GM18858 (cell line): ENCODE measurements at regions not wholly inside any gene's neighbourhood (a gene's known extent, or its start where the extent isn't known, plus 50 kb on each side); places are given as distances from the start of the nearest gene placed in this dataset.
"Not testable (repeated sequence)": the region's sequence is repeated elsewhere in the genome, so short reads cannot be mapped to it uniquely, and the experiment has no call there.

Experiments used
- ATAC-seq: cut with Tn5 transposase; IDR thresholded peaks from one replicate; pipeline ENCODE4 v1.9.1; 2021; ENCODE audit not compliant: unreplicated experiment

DNA sequence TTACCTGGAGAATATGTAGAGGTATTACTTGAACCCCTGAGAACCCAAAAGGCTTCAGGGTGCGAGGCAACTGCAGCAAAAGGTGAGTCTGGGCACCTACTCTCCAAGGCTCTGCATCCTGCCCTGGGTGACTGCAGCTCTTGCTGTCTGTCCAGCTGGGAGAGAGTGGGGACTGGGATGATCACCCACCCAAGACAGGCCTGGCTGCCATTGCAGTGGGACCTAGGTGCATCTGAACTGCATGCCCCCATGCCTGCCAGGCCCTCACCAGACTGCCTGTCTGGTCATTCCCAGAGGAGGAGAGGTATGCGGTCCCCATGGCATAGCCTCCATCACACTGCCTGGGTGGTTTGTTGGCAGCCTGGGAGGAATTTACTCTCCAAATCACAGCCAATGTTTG is 563.9 kb downstream of the TFAP2A start:
- no peak for ATAC-seq

DNA sequence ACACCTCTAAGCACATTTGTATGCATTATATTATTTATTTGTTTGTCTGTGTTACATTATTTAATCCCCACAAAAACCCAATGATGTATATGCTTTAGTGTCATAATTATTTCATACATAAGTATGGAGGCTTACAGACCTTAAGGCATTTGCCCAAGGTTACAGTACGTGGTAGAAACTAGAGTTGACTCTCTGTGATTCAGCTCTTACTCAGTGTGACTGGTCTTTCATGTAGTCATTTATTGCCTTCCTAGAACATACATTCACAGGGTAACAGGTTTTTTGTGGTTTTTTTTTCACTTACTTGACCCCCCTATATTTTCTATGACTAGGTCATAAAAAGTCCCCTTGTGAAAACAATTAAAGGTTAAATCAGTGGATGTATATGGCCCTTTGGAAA is 566.8 kb downstream of the TFAP2A start:
- no peak for ATAC-seq

DNA sequence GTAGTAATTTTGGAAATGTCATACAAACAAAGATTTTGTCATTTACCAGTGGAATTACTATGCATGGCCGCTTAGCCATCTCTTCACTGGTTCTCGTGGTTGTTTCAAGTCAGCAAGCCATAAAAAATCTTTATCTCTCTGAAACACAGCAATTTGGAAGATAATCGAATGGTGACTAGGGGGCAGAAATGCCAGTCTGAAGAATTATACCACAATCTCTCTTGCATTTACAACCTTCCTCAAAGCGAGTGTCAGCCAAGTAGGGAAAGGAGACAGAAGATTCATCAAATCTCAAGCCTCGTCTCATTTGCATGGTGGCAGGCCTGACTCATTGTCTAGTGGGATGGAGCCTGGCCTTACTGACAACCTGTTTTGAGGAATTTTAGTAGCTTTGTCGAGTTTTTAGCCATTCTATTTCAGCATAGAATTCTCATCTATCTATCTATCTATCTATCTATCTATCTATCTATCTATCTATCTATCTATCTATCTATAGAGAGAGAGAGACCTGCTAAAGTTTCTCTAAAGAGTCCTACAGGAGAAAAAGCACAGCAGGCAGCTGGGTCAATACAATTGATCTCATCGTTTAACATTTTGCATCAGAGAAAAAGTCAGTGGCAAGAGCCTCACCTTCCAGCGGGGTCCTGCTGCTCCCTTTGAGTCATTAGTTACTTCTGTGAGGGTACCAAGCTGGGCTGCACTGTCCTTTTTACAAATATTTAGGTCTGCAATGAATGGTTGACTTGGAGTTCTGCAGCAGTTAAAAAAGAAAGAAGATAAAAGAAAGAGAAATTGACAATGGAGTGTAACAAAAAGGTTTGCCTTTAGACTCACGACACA is 572.8 kb downstream of the TFAP2A start:
- no peak for ATAC-seq

DNA sequence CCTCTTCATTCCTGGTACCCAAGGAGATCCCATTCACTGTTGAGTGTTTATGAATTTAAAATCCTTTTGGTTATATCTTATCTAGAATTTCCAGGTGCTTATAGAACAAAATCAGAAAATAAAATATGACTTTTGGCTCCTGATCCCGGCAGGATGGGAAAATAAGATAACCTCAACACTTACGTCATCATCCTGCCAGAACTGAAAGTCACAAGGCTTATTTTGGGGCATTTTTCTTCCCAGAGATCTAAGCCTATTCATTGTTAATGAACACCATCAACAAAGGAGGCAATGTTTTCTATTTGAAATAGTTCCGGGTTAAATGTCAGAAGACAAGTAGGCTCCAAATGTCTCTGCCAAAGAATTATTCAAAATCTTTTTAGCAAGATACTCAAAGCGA is 580.6 kb downstream of the TFAP2A start:
- ATAC-seq: no peak

GRCh38 chr6:9831783-9832182 is 583.1 kb downstream of the TFAP2A start:
- no peak for ATAC-seq

DNA sequence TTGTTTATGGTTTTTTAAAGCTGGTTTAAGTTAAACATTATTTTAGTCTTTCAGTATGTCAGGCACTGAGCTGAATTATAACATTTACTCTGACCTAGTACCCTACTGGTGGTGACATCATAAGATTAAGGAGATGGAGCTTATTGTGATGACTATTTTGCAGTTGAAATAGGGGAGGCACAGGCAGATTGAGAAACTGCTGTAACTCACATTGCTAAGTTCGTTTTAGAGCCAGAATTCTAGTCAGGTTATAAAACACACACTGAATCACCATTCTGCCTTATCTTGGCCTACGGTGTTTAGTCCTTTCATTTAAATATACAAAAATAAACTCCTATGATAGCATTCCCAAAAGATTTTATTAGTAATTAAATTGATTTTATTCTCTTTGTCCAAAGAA is 584.1 kb downstream of the TFAP2A start:
- no peak for ATAC-seq

- no peak for ATAC-seq
Observed at GRCh38 chr6:9825526-9825925, 589.3 kb downstream of the TFAP2A start.

GRCh38 chr6:9810727-9811126 is 604.1 kb downstream of the TFAP2A start:
- ATAC-seq: not testable (repeated sequence)

- ATAC-seq: no peak
Observed at GRCh38 chr6:9810286-9810685, 604.6 kb downstream of the TFAP2A start.

GRCh38 chr6:9806195-9806594 is 608.7 kb downstream of the TFAP2A start:
- no peak for ATAC-seq

DNA sequence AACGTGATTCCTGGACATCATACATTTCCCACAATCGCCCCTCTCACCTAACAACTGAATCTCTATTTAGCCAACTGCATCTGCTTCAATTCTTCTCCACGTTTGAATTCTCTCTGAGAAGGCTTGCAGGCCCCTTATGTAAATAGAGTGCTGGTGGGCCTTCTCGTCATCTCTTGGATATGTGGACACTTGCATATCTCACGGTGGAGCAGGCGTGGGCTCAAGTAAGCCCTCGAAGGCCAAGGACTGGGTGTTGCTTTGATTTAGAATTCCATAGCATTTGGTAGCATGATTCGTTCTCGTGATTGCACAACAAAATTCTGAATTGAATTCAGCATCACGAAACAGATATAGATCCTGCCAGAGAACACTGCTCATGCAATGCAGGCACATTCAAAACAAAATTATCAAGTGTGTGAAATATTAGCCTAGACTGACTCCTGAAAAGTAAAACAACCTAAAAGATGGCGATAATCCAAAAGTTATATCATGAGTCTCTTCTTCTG is 613.6 kb downstream of the TFAP2A start:
- ATAC-seq: no peak

- ATAC-seq: no peak
Observed at GRCh38 chr6:9799582-9799981, 615.3 kb downstream of the TFAP2A start.

DNA sequence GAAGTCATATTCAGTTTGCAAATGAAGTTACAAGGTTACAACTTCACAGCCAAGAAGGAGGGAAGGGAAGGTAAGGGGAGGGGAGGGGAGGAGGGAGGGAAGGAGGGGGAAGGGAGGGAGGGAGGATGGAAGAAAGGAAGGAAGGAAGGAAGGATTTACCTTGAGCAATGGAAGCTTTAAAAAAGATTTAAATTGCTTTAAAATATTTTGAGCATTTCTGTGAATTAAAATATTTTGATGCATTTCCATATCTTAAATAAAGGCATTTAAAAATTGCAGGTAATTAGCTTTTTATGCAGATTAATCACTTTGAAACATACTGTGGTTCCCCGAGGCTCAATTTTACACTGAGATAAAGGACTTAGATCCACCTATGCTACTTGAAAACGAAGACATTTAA is 618.0 kb downstream of the TFAP2A start:
- ATAC-seq: no peak

DNA sequence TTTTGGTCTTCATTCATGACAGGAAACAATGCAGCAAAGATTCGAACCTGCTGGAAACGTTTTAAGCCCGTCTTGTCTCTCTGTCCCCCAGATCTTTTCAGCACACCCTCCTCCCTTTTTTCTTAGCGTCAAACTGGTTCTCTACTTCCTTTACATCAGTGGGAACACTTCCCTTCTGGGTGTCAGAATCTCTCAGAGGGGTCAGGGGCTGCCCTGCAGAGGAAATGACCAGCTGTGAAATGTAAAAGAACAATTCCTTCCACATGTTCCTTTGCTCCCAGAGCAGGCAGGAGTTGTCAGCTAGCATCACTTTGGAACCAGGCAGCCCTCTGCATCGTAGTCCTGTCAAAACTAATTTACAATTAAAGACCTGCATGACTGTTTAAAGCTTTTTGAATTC is 619.0 kb downstream of the TFAP2A start:
- no peak for ATAC-seq

- ATAC-seq: no peak
Observed at GRCh38 chr6:9789201-9789600, 625.7 kb downstream of the TFAP2A start.

DNA sequence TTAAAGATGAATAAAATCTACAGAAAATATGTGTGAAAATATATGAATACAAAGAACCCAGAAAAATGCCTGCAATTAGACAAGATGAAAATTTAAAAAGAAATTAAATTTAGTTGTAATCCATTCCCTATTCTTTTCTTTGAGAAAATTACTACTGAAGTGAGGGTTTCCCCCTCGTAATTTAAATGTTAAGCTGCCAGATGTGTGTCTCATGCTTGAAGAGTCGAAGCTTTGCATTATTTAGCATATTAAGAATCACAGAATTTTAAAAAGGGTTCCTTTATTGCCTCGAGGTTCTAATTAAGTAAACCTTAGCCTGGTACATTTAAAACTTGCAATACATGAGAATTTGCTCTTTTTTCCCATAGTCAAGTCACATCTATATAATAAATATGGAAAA is 630.1 kb downstream of the TFAP2A start:
- ATAC-seq: no peak

GRCh38 chr6:9783567-9783966 is 631.3 kb downstream of the TFAP2A start:
- no peak for ATAC-seq

DNA sequence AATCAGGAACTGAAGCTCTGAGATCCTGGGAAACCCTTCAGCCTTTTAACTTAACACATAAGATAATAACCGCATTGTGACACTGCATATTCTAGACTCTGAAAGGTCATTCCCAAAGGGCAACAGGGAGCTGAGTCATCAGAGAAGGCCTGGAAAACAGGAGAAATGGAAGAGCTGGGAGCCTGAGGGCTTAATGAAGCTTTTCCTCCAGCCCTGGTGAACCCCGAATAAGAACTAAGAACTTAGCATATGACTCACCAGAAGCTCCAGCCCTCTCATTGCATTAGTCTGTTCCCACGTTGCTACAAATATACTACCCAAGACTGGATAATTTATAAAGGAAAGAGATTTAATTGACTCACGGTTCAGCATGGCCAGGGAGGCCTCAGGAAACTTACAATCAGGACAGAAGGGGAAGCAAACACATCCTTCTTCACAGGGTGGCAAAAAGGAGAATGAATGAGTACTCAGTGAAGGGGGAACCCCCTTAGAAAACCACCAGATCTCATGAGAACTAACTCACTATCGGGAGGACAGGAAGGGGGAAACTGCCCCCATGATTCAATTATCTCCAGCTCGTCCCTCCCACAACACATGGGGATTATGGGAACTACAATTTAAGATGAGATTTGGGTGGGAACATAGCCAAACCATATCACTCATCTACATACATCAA is 648.5 kb downstream of the TFAP2A start:
- ATAC-seq: peak; percentile 80

GRCh38 chr6:9761220-9761619 is 653.7 kb downstream of the TFAP2A start:
- ATAC-seq: no peak

- ATAC-seq: no peak
Observed at GRCh38 chr6:9754515-9754914, 660.4 kb downstream of the TFAP2A start.

- no peak for ATAC-seq
Observed at GRCh38 chr6:9745966-9746365, 668.9 kb downstream of the TFAP2A start.

DNA sequence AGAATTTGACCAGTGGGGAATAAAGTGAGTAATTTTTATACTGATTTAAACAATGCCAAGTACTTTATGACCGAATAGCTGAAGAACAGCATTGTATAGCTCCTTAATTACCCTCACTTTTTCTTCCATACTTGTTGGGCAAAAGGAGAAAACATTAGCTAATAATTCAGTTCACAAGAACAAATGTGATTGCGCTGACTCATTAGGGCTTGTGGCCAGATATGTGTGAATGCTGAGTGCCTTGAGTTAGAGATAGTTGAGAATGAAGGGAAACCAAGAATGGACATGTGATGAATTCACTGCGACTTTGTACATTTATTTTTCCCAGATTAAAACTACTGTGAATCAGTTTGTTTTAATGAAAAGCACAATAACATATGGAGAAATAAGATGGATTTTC is 669.4 kb downstream of the TFAP2A start:
- ATAC-seq: no peak
